GM23338 (cell line): ENCODE measurements at regions not wholly inside any gene's neighbourhood (a gene's known extent, or its start where the extent isn't known, plus 50 kb on each side); places are given as distances from the start of the nearest gene placed in this dataset.

Source experiments
- ATAC-seq: fragments of 200-7000 bp; cut with Tn5 transposase; 3 replicates; pipeline ENCODE4 v1.9.1; 2020
- DNase-seq: peaks from one replicate; pipeline ENCODE4 v3.0.0-alpha.2; 2015; ENCODE audit warnings: low spot score
- H2AFZ ChIP-seq: fragments of 200-600 bp; sonication (generic); 2 replicates; pipeline ENCODE4 v1.8.0; 2016; ENCODE audit warnings: antibody characterized with exemption, mild to moderate bottlenecking, moderate library complexity
- H3F3A ChIP-seq: fragments of 200-600 bp; sonication (generic); replicated peaks from 2 replicates; pipeline ENCODE4 v1.8.0; 2017; ENCODE audit warnings: antibody characterized with exemption, mixed run types, low read depth
- H3K27ac ChIP-seq: fragments of 200-600 bp; sonication (generic); 2 replicates; pipeline ENCODE4 v1.6.1; 2016; ENCODE audit warnings: low read depth
- H3K27me3 ChIP-seq: fragments of 200-600 bp; sonication (generic); 2 replicates; pipeline ENCODE4 v1.8.0; 2016; ENCODE audit warnings: mild to moderate bottlenecking, mixed run types, moderate library complexity; ENCODE audit not compliant: insufficient read depth
- H3K36me3 ChIP-seq: fragments of 200-600 bp; sonication (generic); 2 replicates; pipeline ENCODE4 v1.8.0; 2016; ENCODE audit warnings: mild to moderate bottlenecking; ENCODE audit not compliant: insufficient read depth
- H3K4me1 ChIP-seq: fragments of 200-600 bp; sonication (generic); 2 replicates; pipeline ENCODE4 v1.8.0; 2016; ENCODE audit warnings: mild to moderate bottlenecking, moderate library complexity; ENCODE audit not compliant: insufficient read depth
- H3K4me2 ChIP-seq: fragments of 200-600 bp; sonication (generic); 2 replicates; pipeline ENCODE4 v1.7.1; 2017; ENCODE audit warnings: mixed run types
- H3K4me3 ChIP-seq: fragments of 200-600 bp; sonication (generic); 2 replicates; pipeline ENCODE4 v1.6.1; 2016; ENCODE audit warnings: mixed run types
- H3K79me2 ChIP-seq: fragments of 200-600 bp; sonication (generic); replicated peaks from 2 replicates; pipeline ENCODE4 v1.8.0; 2017; ENCODE audit warnings: mild to moderate bottlenecking; ENCODE audit not compliant: insufficient read depth
- H3K9me2 ChIP-seq: fragments of 200-600 bp; sonication (generic); 2 replicates; pipeline ENCODE4 v1.8.0; 2017; ENCODE audit not compliant: insufficient read depth
- H4K20me1 ChIP-seq: fragments of 200-600 bp; sonication (generic); replicated peaks from 2 replicates; pipeline ENCODE4 v1.8.0; 2017; ENCODE audit warnings: mild to moderate bottlenecking; ENCODE audit not compliant: insufficient read depth
- H3K27ac Mint-ChIP-seq: 2 replicates; pipeline ENCODE4 v1.8.0; 2020; ENCODE audit warnings: inconsistent platforms, mild to moderate bottlenecking, moderate library complexity, mixed read lengths
- H3K27me3 Mint-ChIP-seq: 3 replicates; pipeline ENCODE4 v1.8.0; 2022; ENCODE audit warnings: low read depth, mild to moderate bottlenecking, moderate library complexity, mixed read lengths, inconsistent platforms; ENCODE audit not compliant: insufficient read depth, poor library complexity
- H3K36me3 Mint-ChIP-seq: 3 replicates; pipeline ENCODE4 v1.8.0; 2021; ENCODE audit warnings: low read depth, mild to moderate bottlenecking, inconsistent platforms, moderate library complexity, mixed read lengths
- H3K4me1 Mint-ChIP-seq: 3 replicates; pipeline ENCODE4 v1.8.0; 2020; ENCODE audit warnings: mild to moderate bottlenecking, inconsistent platforms, mixed read lengths
- H3K4me3 Mint-ChIP-seq: 3 replicates; pipeline ENCODE4 v1.8.0; 2021; ENCODE audit warnings: moderate library complexity, mild to moderate bottlenecking, inconsistent platforms, mixed read lengths
- H3K9me3 Mint-ChIP-seq: 3 replicates; pipeline ENCODE4 v1.8.0; 2020; ENCODE audit warnings: moderate library complexity, mild to moderate bottlenecking, inconsistent platforms, mixed read lengths
- ETS1 ChIP-seq: IDR thresholded peaks from 2 replicates; pipeline ENCODE4 v1.6.1; 2016; ENCODE audit warnings: antibody characterized with exemption
- EZH2phosphoT487 ChIP-seq: fragments of 200-600 bp; sonication (generic); IDR thresholded peaks from one replicate; pipeline ENCODE4 v1.8.1; 2018; ENCODE audit warnings: antibody characterized with exemption; ENCODE audit not compliant: unreplicated experiment
- POLR2AphosphoS5 ChIP-seq: IDR thresholded peaks from 2 replicates; pipeline ENCODE4 v1.6.1; 2016; ENCODE audit warnings: antibody characterized with exemption, low read depth
- STAT1 ChIP-seq: IDR thresholded peaks from one replicate; pipeline ENCODE4 v1.6.1; 2016; ENCODE audit warnings: antibody characterized with exemption; ENCODE audit not compliant: unreplicated experiment
- TF ChIP-seq, protein P1 (sequence below): IDR thresholded peaks from one replicate; pipeline ENCODE4 v1.6.1; 2018; ENCODE audit warnings: antibody characterized with exemption; ENCODE audit not compliant: unreplicated experiment

DNA sequence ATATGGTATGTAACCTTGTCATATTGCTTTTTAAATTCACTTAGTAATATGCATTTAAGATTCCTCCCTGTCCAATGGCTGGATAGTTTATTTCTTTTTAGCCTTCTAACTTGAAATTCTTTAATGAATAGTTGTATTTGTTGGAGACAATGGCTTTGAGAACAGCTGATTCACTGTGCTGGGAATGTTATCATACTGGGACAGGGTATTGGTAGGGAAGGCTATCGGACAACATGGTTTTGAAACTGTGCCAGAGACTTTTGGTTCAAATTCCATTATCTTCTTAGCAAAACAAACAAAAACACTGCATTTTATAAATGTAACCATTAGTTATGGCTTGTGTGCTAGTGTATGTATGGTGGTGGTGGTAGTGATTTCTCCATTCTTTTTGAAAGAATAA is 517.1 kb upstream of the ANKRD30A start (continued):
- TF ChIP-seq, protein P1, sequence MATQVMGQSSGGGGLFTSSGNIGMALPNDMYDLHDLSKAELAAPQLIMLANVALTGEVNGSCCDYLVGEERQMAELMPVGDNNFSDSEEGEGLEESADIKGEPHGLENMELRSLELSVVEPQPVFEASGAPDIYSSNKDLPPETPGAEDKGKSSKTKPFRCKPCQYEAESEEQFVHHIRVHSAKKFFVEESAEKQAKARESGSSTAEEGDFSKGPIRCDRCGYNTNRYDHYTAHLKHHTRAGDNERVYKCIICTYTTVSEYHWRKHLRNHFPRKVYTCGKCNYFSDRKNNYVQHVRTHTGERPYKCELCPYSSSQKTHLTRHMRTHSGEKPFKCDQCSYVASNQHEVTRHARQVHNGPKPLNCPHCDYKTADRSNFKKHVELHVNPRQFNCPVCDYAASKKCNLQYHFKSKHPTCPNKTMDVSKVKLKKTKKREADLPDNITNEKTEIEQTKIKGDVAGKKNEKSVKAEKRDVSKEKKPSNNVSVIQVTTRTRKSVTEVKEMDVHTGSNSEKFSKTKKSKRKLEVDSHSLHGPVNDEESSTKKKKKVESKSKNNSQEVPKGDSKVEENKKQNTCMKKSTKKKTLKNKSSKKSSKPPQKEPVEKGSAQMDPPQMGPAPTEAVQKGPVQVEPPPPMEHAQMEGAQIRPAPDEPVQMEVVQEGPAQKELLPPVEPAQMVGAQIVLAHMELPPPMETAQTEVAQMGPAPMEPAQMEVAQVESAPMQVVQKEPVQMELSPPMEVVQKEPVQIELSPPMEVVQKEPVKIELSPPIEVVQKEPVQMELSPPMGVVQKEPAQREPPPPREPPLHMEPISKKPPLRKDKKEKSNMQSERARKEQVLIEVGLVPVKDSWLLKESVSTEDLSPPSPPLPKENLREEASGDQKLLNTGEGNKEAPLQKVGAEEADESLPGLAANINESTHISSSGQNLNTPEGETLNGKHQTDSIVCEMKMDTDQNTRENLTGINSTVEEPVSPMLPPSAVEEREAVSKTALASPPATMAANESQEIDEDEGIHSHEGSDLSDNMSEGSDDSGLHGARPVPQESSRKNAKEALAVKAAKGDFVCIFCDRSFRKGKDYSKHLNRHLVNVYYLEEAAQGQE = no peak
- no peak for TF ChIP-seq POLR2AphosphoS5

DNA sequence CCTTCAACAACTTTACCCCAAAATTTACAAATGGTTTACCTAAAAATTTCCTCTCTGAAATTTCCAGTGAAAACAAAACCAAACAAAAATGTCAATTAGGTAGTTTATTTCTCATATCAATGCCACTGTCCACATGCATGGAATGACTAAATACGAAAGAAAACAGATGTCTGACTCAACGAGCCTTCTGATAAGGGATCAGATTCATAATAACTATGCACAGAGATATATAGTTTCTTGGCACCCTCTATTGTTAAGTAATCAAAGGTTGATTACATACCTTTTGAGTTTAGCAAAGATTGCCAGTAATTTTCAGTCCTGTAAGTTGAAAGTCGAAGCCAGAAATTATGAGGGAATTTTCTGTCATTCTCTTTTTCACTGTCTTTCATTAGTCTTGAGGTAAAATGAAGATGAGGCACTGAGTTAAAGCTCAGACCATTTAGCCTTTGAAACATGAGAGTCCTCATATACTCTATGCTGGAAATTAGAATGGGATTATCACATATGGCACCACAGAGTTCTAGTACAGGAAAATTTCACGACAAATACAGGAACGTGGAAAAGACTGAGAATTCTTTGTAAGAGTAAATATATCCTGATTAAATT is 519.1 kb upstream of the ANKRD30A start:
- Mint-ChIP-seq H3K4me3 (no peak overlapping the region), H3K4me1 (peaks cover 6% of the 10 kb centered on the region; the same call in 1 of the 3 replicates), H3K27me3 (no peaks in the 10 kb centered on the region), H3K27ac (no peak overlapping the region), H3K36me3 (no peaks in the 10 kb centered on the region), H3K9me3 (no peaks in the 10 kb centered on the region)
- no peaks in the 10 kb centered on the region for H3K9me2 ChIP-seq
- H3K4me2 ChIP-seq = no peak overlapping the region
- H3F3A ChIP-seq = no peaks in the 10 kb centered on the region
- no peak overlapping the region for H3K27ac ChIP-seq
- no peaks in the 10 kb centered on the region for H3K27me3 ChIP-seq
- H3K4me1 ChIP-seq = no peaks in the 10 kb centered on the region
- ATAC-seq (no peak), DNase-seq (no peak)
- H3K79me2 ChIP-seq = no peaks in the 10 kb centered on the region
- no peaks in the 10 kb centered on the region for H4K20me1 ChIP-seq
- TF ChIP-seq, protein P1 = no peak
- no peak for TF ChIP-seq EZH2phosphoT487
- TF ChIP-seq POLR2AphosphoS5 = no peak
- TF ChIP-seq ETS1 = no peak
- no peak for TF ChIP-seq STAT1
- no peak overlapping the region for H2AFZ ChIP-seq
- no peaks in the 10 kb centered on the region for H3K36me3 ChIP-seq
- H3K4me3 ChIP-seq = no peak overlapping the region
